ENCODE measurements at regions not wholly inside any gene's neighbourhood (a gene's known extent, or its start where the extent isn't known, plus 50 kb on each side); places are given as distances from the start of the nearest gene placed in this dataset.
"Not testable (repeated sequence)": the region's sequence is repeated elsewhere in the genome, so short reads cannot be mapped to it uniquely, and the experiment has no call there.

DNA sequence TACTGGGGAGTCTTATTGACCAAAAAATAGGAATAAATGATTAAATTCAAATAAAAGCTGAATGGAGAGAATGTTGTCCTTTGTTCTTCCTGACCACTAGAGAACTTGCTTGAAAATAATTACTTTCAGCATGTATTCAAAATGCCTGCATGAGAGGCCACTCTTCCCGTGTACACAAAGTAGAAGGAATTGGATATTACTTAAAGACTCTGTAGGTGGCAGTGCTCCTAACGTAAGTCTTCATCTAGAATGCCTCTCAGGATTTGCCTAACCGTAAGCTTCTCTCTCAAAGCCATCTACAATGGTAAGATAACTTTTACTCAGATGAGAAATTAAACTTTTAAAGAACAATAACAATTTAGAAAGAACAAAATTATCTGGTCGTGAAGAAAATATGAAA lies 620.0 kb upstream of the CCNG1 start:
- Histone ChIP-seq H3K9me3 (ENCODE audit: low read depth, low read length) (no peaks in the 10 kb centered on the region), H3K4me1 (ENCODE audit: insufficient read depth, low read length) (no peaks in the 10 kb centered on the region), H4K20me1 (ENCODE audit: insufficient read depth, low read length) (no peaks in the 10 kb centered on the region), H3K4me3 (ENCODE audit: insufficient read depth, low read length) (no peak overlapping the region), H3K27ac (ENCODE audit: low read depth, low read length) (no peak overlapping the region), H2AFZ (ENCODE audit: low read length) (no peak overlapping the region), H3K36me3 (ENCODE audit: insufficient read depth, low read length) (no peaks in the 10 kb centered on the region), H3K4me2 (ENCODE audit: insufficient read depth, low read length) (no peak overlapping the region), H3K27me3 (ENCODE audit: insufficient read depth, low read length) (no peaks in the 10 kb centered on the region), H3K79me2 (ENCODE audit: insufficient read depth, low read length) (no peaks in the 10 kb centered on the region)
- DNase-seq (ENCODE audit: insufficient read length, low spot score, missing footprints): no peak
- TF ChIP-seq CTCF (IDR thresholded peaks at IDR 0.05; ENCODE audit: extremely low read depth, low read depth, low read length): no peak

GRCh38 chr5:162821664-162822063 lies 615.7 kb upstream of the CCNG1 start:
- not testable (repeated sequence) for H3K4me2 ChIP-seq (ENCODE audit: insufficient read depth, low read length); H3K9me3 ChIP-seq (ENCODE audit: low read depth, low read length); H4K20me1 ChIP-seq (ENCODE audit: insufficient read depth, low read length); DNase-seq (ENCODE audit: insufficient read length, low spot score, missing footprints); H3K79me2 ChIP-seq (ENCODE audit: insufficient read depth, low read length); H3K4me1 ChIP-seq (ENCODE audit: insufficient read depth, low read length); H3K4me3 ChIP-seq (ENCODE audit: insufficient read depth, low read length); H3K36me3 ChIP-seq (ENCODE audit: insufficient read depth, low read length); H3K27ac ChIP-seq (ENCODE audit: low read depth, low read length); H2AFZ ChIP-seq (ENCODE audit: low read length); H3K27me3 ChIP-seq (ENCODE audit: insufficient read depth, low read length)

- no peak for TF ChIP-seq CTCF (IDR thresholded peaks at IDR 0.05; ENCODE audit: extremely low read depth, low read depth, low read length)
- H3K4me1 ChIP-seq (ENCODE audit: insufficient read depth, low read length): no peaks in the 10 kb centered on the region
- H3K79me2 ChIP-seq (ENCODE audit: insufficient read depth, low read length): no peaks in the 10 kb centered on the region
- no peak for DNase-seq (ENCODE audit: insufficient read length, low spot score, missing footprints)
- no peaks in the 10 kb centered on the region for H3K27me3 ChIP-seq (ENCODE audit: insufficient read depth, low read length)
- H3K4me3 ChIP-seq (ENCODE audit: insufficient read depth, low read length): no peak overlapping the region
- H4K20me1 ChIP-seq (ENCODE audit: insufficient read depth, low read length): no peaks in the 10 kb centered on the region
- no peaks in the 10 kb centered on the region for H3K9me3 ChIP-seq (ENCODE audit: low read depth, low read length)
- no peak overlapping the region for H3K4me2 ChIP-seq (ENCODE audit: insufficient read depth, low read length)
- no peak overlapping the region for H3K27ac ChIP-seq (ENCODE audit: low read depth, low read length)
- no peak overlapping the region for H2AFZ ChIP-seq (ENCODE audit: low read length)
- H3K36me3 ChIP-seq (ENCODE audit: insufficient read depth, low read length): no peaks in the 10 kb centered on the region
Observed at GRCh38 chr5:162824360-162824759, 613.0 kb upstream of the CCNG1 start.

DNA sequence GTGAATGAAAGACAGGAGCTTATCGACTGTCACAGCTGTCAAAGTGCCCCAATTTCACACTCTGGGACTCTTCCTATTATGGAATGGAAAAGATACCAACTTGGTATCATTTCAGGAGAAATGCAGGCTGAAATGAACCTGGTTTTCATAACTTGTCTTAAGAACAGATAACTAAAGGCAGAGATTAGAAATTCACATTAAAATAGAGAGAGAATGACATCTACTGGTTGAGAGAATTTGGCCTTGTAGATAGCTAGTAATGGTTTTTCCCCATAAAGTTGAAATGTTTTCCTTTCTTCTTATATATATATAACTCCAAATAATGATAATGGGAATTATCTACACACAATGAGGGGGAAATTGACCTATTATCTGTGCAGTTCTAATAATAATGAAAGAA lies 600.2 kb upstream of the CCNG1 start:
- no peak for DNase-seq (ENCODE audit: insufficient read length, low spot score, missing footprints)
- TF ChIP-seq CTCF (IDR thresholded peaks at IDR 0.05; ENCODE audit: extremely low read depth, low read depth, low read length): no peak
- no peak overlapping the region for H3K4me3 ChIP-seq (ENCODE audit: insufficient read depth, low read length)
- H3K27ac ChIP-seq (ENCODE audit: low read depth, low read length): no peak overlapping the region
- no peaks in the 10 kb centered on the region for H3K36me3 ChIP-seq (ENCODE audit: insufficient read depth, low read length)
- peaks cover 3% of the 10 kb centered on the region for H3K9me3 ChIP-seq (ENCODE audit: low read depth, low read length)
- no peak overlapping the region for H3K4me2 ChIP-seq (ENCODE audit: insufficient read depth, low read length)
- no peaks in the 10 kb centered on the region for H4K20me1 ChIP-seq (ENCODE audit: insufficient read depth, low read length)
- no peaks in the 10 kb centered on the region for H3K27me3 ChIP-seq (ENCODE audit: insufficient read depth, low read length)
- H3K79me2 ChIP-seq (ENCODE audit: insufficient read depth, low read length): no peaks in the 10 kb centered on the region
- H3K4me1 ChIP-seq (ENCODE audit: insufficient read depth, low read length): no peaks in the 10 kb centered on the region
- H2AFZ ChIP-seq (ENCODE audit: low read length): no peak overlapping the region

DNA sequence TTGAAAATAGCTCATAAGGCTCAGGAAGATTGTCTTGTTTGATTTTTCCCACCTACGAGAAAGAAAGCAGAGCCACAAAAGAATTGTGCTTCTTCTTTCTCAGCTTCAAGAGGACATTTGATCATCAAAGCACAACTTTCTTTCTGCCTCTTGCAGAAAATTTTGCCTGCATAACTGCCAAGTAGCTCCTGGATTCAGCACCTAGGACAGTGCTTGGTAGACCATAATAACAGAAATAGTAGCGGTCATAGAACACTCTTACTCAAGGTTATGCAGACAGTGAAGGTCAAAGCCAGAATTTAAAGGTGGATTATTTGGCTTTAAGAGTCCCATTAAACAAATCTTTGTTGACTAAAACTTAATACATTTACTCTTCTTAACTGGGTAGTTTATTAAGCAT lies 594.7 kb upstream of the CCNG1 start:
- Histone ChIP-seq H3K4me2 (ENCODE audit: insufficient read depth, low read length) (no peak overlapping the region), H3K27me3 (ENCODE audit: insufficient read depth, low read length) (no peaks in the 10 kb centered on the region), H3K4me1 (ENCODE audit: insufficient read depth, low read length) (no peaks in the 10 kb centered on the region), H2AFZ (ENCODE audit: low read length) (no peak overlapping the region), H3K4me3 (ENCODE audit: insufficient read depth, low read length) (no peak overlapping the region), H3K79me2 (ENCODE audit: insufficient read depth, low read length) (no peaks in the 10 kb centered on the region), H3K9me3 (ENCODE audit: low read depth, low read length) (peaks cover 6% of the 10 kb centered on the region), H3K36me3 (ENCODE audit: insufficient read depth, low read length) (no peaks in the 10 kb centered on the region), H3K27ac (ENCODE audit: low read depth, low read length) (no peak overlapping the region), H4K20me1 (ENCODE audit: insufficient read depth, low read length) (no peaks in the 10 kb centered on the region)
- no peak for TF ChIP-seq CTCF (IDR thresholded peaks at IDR 0.05; ENCODE audit: extremely low read depth, low read depth, low read length)
- no peak for DNase-seq (ENCODE audit: insufficient read length, low spot score, missing footprints)

All from osteoblast (primary cell).